Gastroesophageal sphincter (tissue), 4 donors: ENCODE measurements at regions not wholly inside any gene's neighbourhood (a gene's known extent, or its start where the extent isn't known, plus 50 kb on each side); places are given as distances from the start of the nearest gene placed in this dataset.

Experiments
- ATAC-seq: fragments of 150-250 bp; one replicate; pipeline ENCODE4 v1.9.1; 2016; ENCODE audit warnings: mild to moderate bottlenecking, moderate library complexity
- H3K27ac ChIP-seq, 4 donors: fragments of 200-600 bp; sonication (generic) in 3 of 4; 1 replicate in 3 of 4; 2 replicates in 1 of 4; pipeline ENCODE4 v1.5.1; 2016 to 2019
- H3K27me3 ChIP-seq: fragments of 200-600 bp; sonication (generic); one replicate; pipeline ENCODE4 v1.5.1; 2019
- H3K36me3 ChIP-seq, 2 donors: fragments of 200-600 bp; sonication (generic); one replicate each; pipeline ENCODE4 v1.5.1; 2019; ENCODE audit warnings: control low read depth in 1 of 2
- H3K4me1 ChIP-seq, 3 donors: fragments of 200-600 bp; sonication (generic); 1 replicate in 2 of 3; 2 replicates in 1 of 3; pipeline ENCODE4 v1.5.1; 2016 to 2019; ENCODE audit warnings: control low read depth in 2 of 3
- H3K4me3 ChIP-seq, 2 donors: fragments of 200-600 bp; sonication (generic); one replicate each; pipeline ENCODE4 v1.5.1; 2019; ENCODE audit warnings: mild to moderate bottlenecking in 1 of 2, moderate library complexity in 1 of 2
- H3K9me3 ChIP-seq, 3 donors: fragments of 200-600 bp; sonication (generic); one replicate each; pipeline ENCODE4 v1.5.1; 2017 to 2019; ENCODE audit warnings: control low read depth in 2 of 3
- EP300 ChIP-seq: sonication (generic); formaldehyde crosslinking; IDR thresholded peaks from one replicate; pipeline ENCODE4 v1.6.1; 2017; ENCODE audit warnings: antibody characterized with exemption, mild to moderate bottlenecking
- POLR2A ChIP-seq, 2 donors: fragments of 450-650 bp; IDR thresholded peaks; one replicate each; pipeline ENCODE4 v1.6.1; 2017; ENCODE audit warnings: antibody characterized with exemption in 2 of 2, mild to moderate bottlenecking in 2 of 2, moderate library complexity in 1 of 2
- POLR2AphosphoS5 ChIP-seq: sonication (generic); formaldehyde crosslinking; IDR thresholded peaks from one replicate; pipeline ENCODE4 v1.6.1; 2017; ENCODE audit warnings: antibody characterized with exemption
- WGBS, 2 donors: methylation state at CpG; one replicate each; pipeline ENCODE4 v1.1.5; 2018; ENCODE audit warnings: low coverage in 1 of 2; 5-methylcytosine and 5-hydroxymethylcytosine counted together
- TF ChIP-seq, protein P1 (sequence below), 4 experiments: fragments of 200-600 bp in 2 of 4; fragments of 450-650 bp in 2 of 4; sonication (generic) in 1 of 4; IDR thresholded peaks; one replicate each; pipeline ENCODE4 v1.5.1; 2017 to 2019; ENCODE audit warnings: antibody characterized with exemption in 4 of 4, mild to moderate bottlenecking in 2 of 4, moderate library complexity in 2 of 4

DNA sequence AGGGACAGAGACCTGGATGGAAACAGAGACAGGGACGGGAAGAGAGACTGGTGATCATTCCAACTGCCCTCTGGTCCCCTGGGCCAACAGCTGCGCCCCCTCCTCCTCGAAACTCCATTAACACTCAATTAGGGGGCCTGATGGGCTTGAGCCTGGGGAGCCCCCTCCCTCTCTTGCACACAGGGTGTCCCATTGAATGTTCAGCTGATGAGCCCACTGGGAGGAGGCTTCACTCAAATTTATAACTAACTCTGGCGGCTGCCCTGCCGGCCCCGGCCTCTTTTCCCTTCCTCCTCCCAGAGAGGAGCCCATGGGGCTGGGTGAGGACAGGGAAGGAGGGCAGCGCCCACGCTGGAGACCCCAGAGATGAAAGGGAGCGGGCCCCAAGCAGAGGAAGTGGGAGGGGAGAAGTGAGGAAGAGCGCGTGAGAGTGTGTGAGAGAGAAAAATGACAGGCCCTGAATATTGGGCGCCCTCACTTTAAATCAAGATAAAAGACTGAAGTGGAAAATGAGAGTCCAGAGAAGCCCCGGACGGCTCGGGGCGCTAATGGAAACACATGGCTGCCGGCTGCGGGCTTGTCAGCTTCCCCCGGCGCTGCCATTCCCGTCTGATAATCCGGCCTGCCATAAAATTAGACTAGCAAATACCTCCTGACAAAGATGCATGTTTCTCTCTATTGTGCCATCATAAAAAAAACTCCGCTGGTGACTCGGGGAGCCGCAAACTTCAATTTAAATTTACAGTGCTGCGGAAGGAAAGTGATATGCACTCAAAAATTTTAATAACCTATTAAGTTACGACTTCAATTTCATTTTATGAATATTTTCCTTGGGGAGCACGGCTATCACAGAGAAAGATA is 58.0 kb upstream of the PAX2 start:
- Histone ChIP-seq H3K27me3 (peaks cover 100% of the 10 kb centered on the region), H3K4me3 (no peak overlapping the region), H3K36me3 (no peaks in the 10 kb centered on the region), H3K27ac (no peak overlapping the region), H3K4me1 (no peaks in the 10 kb centered on the region), H3K9me3 (no peaks in the 10 kb centered on the region)
- ATAC-seq: no peak
- TF ChIP-seq POLR2AphosphoS5: no peak
- WGBS, 2 donors: 15 to 21% methylated on average over 12 to 25 of the region's 28 CpGs

DNA sequence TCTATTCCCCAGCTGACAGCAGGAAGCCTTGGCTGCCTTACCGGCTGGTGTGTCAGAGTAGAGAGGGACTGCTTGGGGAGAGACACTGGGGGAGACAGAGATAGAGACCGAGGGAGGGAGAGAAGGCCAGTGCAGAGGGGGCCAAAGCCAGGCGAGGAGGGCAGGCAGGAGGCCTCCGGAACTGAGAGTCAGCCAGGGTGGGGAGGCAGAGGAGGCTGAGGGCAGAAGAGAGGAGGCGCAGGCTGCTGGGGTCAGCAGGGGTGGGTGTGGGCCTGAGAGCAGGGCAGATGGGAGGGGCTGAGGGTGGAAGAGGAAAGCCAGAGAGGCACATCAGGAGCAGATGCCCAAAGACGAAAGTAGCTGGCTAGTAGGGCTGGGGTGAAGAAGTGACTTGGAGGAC is 57.2 kb upstream of the PAX2 start:
- Histone ChIP-seq H3K4me1 (no peaks in the 10 kb centered on the region), H3K4me3 (no peak overlapping the region), H3K9me3 (no peaks in the 10 kb centered on the region), H3K27me3 (peaks cover 100% of the 10 kb centered on the region), H3K27ac (no peak overlapping the region), H3K36me3 (no peaks in the 10 kb centered on the region)
- ATAC-seq: no peak
- TF ChIP-seq POLR2A (IDR thresholded peaks at IDR 0.05) (no peak), EP300 (no peak), POLR2AphosphoS5 (no peak)
- TF ChIP-seq, protein P1, sequence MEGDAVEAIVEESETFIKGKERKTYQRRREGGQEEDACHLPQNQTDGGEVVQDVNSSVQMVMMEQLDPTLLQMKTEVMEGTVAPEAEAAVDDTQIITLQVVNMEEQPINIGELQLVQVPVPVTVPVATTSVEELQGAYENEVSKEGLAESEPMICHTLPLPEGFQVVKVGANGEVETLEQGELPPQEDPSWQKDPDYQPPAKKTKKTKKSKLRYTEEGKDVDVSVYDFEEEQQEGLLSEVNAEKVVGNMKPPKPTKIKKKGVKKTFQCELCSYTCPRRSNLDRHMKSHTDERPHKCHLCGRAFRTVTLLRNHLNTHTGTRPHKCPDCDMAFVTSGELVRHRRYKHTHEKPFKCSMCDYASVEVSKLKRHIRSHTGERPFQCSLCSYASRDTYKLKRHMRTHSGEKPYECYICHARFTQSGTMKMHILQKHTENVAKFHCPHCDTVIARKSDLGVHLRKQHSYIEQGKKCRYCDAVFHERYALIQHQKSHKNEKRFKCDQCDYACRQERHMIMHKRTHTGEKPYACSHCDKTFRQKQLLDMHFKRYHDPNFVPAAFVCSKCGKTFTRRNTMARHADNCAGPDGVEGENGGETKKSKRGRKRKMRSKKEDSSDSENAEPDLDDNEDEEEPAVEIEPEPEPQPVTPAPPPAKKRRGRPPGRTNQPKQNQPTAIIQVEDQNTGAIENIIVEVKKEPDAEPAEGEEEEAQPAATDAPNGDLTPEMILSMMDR (IDR thresholded peaks at IDR 0.05): no peak
- 6 to 18% methylated on average over 5 to 6 of the region's 6 CpGs for WGBS, 2 donors

DNA sequence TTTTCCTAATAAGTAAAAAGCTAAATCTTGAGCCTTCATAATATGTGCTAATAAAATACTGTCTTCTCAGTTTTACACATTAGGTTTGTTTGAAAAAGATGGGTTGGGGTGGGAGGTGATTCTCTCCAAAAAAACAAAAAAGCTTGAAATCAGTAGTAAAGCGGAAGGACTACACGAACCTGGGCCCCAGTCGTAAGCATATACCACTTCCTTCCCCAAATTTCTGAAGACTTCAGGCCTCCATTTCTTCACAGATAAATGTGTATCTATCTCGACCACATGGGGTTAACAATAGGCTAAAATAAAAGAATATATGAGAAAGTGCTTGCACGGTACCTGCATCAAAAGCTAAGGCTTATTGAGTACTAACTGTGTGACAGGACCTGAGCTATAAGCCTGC is 51.6 kb upstream of the PAX2 start:
- 55 to 63% methylated on average over 5 of the region's 5 CpGs for WGBS, 2 donors
- no peaks in the 10 kb centered on the region for H3K36me3 ChIP-seq
- no peak overlapping the region for H3K27ac ChIP-seq
- no peak for TF ChIP-seq POLR2AphosphoS5
- TF ChIP-seq POLR2A (IDR thresholded peaks at IDR 0.05): no peak
- TF ChIP-seq, protein P1 (IDR thresholded peaks at IDR 0.05): no peak
- no peak for TF ChIP-seq EP300
- H3K9me3 ChIP-seq: no peaks in the 10 kb centered on the region
- no peaks in the 10 kb centered on the region for H3K4me1 ChIP-seq
- peaks cover 66% of the 10 kb centered on the region for H3K27me3 ChIP-seq
- no peak overlapping the region for H3K4me3 ChIP-seq
- no peak for ATAC-seq
